Liver (tissue), 8 donors: ENCODE measurements at regions not wholly inside any gene's neighbourhood (a gene's known extent, or its start where the extent isn't known, plus 50 kb on each side); places are given as distances from the start of the nearest gene placed in this dataset.

Experiments used
- DNase-seq: peaks from one replicate; pipeline ENCODE4 v3.0.0-alpha.2; 2017; ENCODE audit warnings: low spot score
- H3K27ac ChIP-seq, 2 donors: one replicate each; pipeline ENCODE4 v1.7.0; 2013; ENCODE audit warnings: inconsistent platforms in 2 of 2, low read length in 2 of 2, control low read depth in 1 of 2, low read depth in 1 of 2, mild to moderate bottlenecking in 1 of 2
- H3K27me3 ChIP-seq, 4 donors: one replicate each; pipeline versions ENCODE4 v1.6.1 to v1.7.0; 2013; ENCODE audit warnings: low read length in 3 of 4, inconsistent platforms in 1 of 4, mild to moderate bottlenecking in 1 of 4, moderate library complexity in 1 of 4; ENCODE audit not compliant: control insufficient read depth in 4 of 4, insufficient read depth in 4 of 4
- H3K36me3 ChIP-seq, 4 donors: one replicate each; pipeline versions ENCODE4 v1.6.1 to v1.7.0; 2013; ENCODE audit warnings: low read length in 3 of 4, mild to moderate bottlenecking in 3 of 4, low read depth in 1 of 4, moderate library complexity in 1 of 4; ENCODE audit not compliant: control insufficient read depth in 4 of 4, insufficient read depth in 3 of 4
- H3K4me1 ChIP-seq, 4 donors: one replicate each; pipeline versions ENCODE4 v1.6.1 to v1.7.0; 2013; ENCODE audit warnings: low read length in 3 of 4, mild to moderate bottlenecking in 3 of 4, moderate library complexity in 1 of 4; ENCODE audit not compliant: control insufficient read depth in 4 of 4, insufficient read depth in 4 of 4
- H3K4me3 ChIP-seq, 3 donors: one replicate each; pipeline versions ENCODE4 v1.6.1 to v1.7.0; 2013; ENCODE audit warnings: low read length in 3 of 3, control low read depth in 1 of 3, low read depth in 1 of 3, mild to moderate bottlenecking in 1 of 3
- H3K9ac ChIP-seq, 2 donors: one replicate each; pipeline ENCODE4 v1.7.0; 2013; ENCODE audit warnings: low read length in 2 of 2, mild to moderate bottlenecking in 2 of 2, moderate library complexity in 2 of 2, control low read depth in 1 of 2, low read depth in 1 of 2
- H3K9me3 ChIP-seq, 4 donors: one replicate each; pipeline versions ENCODE4 v1.6.1 to v1.7.0; 2013; ENCODE audit warnings: low read length in 3 of 4; ENCODE audit not compliant: control insufficient read depth in 4 of 4
- EGR1 ChIP-seq, 2 donors: IDR thresholded peaks; 2 replicates each; pipeline ENCODE4 v1.6.1; 2016 to 2018; ENCODE audit warnings: antibody characterized with exemption in 2 of 2, low read depth in 2 of 2
- FOXA1 ChIP-seq: IDR thresholded peaks from 2 replicates; pipeline ENCODE4 v1.6.1; 2016; ENCODE audit warnings: antibody characterized with exemption
- FOXA2 ChIP-seq: IDR thresholded peaks from 2 replicates; pipeline ENCODE4 v1.6.1; 2016; ENCODE audit warnings: antibody characterized with exemption
- GABPA ChIP-seq, 2 donors: IDR thresholded peaks in 1 of 2; conservative IDR thresholded peaks in 1 of 2; 2 replicates each; pipeline ENCODE4 v1.6.1; 2016; ENCODE audit warnings: antibody characterized with exemption in 2 of 2, mild to moderate bottlenecking in 1 of 2, moderate library complexity in 1 of 2
- HNF4A ChIP-seq, 2 donors: conservative IDR thresholded peaks; 2 replicates each; pipeline ENCODE4 v1.6.1; 2016; ENCODE audit warnings: antibody characterized with exemption in 2 of 2, mild to moderate bottlenecking in 2 of 2
- HNF4G ChIP-seq: IDR thresholded peaks from 2 replicates; pipeline ENCODE4 v1.6.1; 2016; ENCODE audit warnings: antibody characterized with exemption
- JUND ChIP-seq, 2 donors: IDR thresholded peaks; 2 replicates each; pipeline ENCODE4 v1.6.1; 2016; ENCODE audit warnings: antibody characterized with exemption in 2 of 2
- NR2F2 ChIP-seq: IDR thresholded peaks from 2 replicates; pipeline ENCODE4 v1.6.1; 2016; ENCODE audit warnings: antibody characterized with exemption
- RAD21 ChIP-seq, 2 donors: IDR thresholded peaks; 2 replicates each; pipeline ENCODE4 v1.6.1; 2016; ENCODE audit warnings: antibody characterized with exemption in 2 of 2, mild to moderate bottlenecking in 2 of 2
- RXRA ChIP-seq, 2 donors: IDR thresholded peaks; 2 replicates each; pipeline ENCODE4 v1.6.1; 2017 to 2018; ENCODE audit warnings: antibody characterized with exemption in 2 of 2, mild to moderate bottlenecking in 1 of 2
- SP1 ChIP-seq: IDR thresholded peaks from 2 replicates; pipeline ENCODE4 v1.6.1; 2018; ENCODE audit warnings: antibody characterized with exemption, mild to moderate bottlenecking
- TAF1 ChIP-seq: conservative IDR thresholded peaks from 2 replicates; pipeline ENCODE4 v1.6.1; 2016; ENCODE audit warnings: antibody characterized with exemption, mild to moderate bottlenecking
- YY1 ChIP-seq: IDR thresholded peaks from 2 replicates; pipeline ENCODE4 v1.6.1; 2016; ENCODE audit warnings: antibody characterized with exemption, mild to moderate bottlenecking
- WGBS: extraction: QIAGEN DNeasy Blood & Tissue Kit; methylation state at CpG from one replicate; pipeline ENCODE4 v1.1.7; 2013; 5-methylcytosine and 5-hydroxymethylcytosine counted together
- TF ChIP-seq, protein P1 (sequence below): fragments of 150-350 bp; IDR thresholded peaks from 2 replicates; pipeline ENCODE4 v1.5.1; 2017; ENCODE audit warnings: improper control_type of control experiment, low read depth, low read length; ENCODE audit not compliant: missing input control
- TF ChIP-seq, protein P2 (sequence below): IDR thresholded peaks from 2 replicates; pipeline ENCODE4 v1.6.1; 2016; ENCODE audit warnings: antibody characterized with exemption, mild to moderate bottlenecking
- TF ChIP-seq, protein P3 (sequence below): IDR thresholded peaks from 2 replicates; pipeline ENCODE4 v1.6.1; 2016; ENCODE audit warnings: antibody characterized with exemption
- TF ChIP-seq, protein P4 (sequence below): IDR thresholded peaks from 2 replicates; pipeline ENCODE4 v1.6.1; 2016; ENCODE audit warnings: antibody characterized with exemption
- TF ChIP-seq, protein P5 (sequence below): IDR thresholded peaks from 2 replicates; pipeline ENCODE4 v1.6.1; 2016; ENCODE audit warnings: antibody characterized with exemption
- donor health status: healthy.
- donor health status: healthy.
- donor health status: healthy.
- donor health status: healthy.
- donor health status: healthy.

DNA sequence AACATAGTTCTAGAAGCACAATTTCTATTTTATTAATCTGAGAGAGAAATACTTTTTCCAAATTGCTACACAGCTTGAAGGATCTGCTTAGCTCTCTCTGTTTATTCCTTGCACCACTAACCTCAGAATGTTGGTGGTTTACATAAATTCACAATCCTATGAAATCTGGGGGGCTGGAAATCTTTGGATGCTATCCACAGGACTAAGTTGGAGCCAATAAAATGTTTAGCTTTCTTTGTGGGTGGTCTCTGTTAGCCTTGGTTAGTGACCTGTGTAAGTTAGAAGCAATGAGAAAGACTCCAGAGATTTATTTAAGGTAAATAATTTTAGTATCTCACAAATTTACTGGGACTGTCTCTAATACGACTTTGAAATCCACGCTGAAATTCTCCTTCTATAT, 418.1 kb downstream of the ADGRL2 start:
- H3K27ac ChIP-seq: no peak overlapping the region
- H3K36me3 ChIP-seq: no peaks in the 10 kb centered on the region
- no peaks in the 10 kb centered on the region for H3K27me3 ChIP-seq
- no peak for DNase-seq
- TF ChIP-seq FOXA2 (no peak), SP1 (no peak)
- no peak overlapping the region for H3K9ac ChIP-seq
- no peak overlapping the region for H3K4me3 ChIP-seq
- peaks cover 0 to 1% (median 0%) of the 10 kb centered on the region in 4 donors for H3K9me3 ChIP-seq
- H3K4me1 ChIP-seq: no peaks in the 10 kb centered on the region
- WGBS: 85% methylated on average over 2 of the region's 2 CpGs

DNA sequence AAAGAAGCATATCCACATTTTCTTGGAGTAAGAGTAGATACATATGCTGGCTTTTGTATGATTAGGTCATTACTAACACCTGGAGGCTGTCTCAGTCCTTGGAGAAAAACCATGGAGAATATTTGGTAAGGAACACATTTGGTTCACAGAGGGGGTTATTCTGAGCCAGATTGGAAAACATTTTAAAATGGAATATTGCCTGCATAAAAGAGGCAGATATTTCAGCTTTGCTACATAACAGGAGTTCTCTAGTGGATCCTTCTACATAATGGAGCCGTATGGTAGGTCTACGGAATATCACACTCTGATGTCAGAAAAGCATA, 415.1 kb downstream of the ADGRL2 start:
- TF ChIP-seq EGR1 (IDR thresholded peaks at IDR 0.05; ENCODE audit: low read depth in 2 of 2) (no peak), SP1 (no peak), FOXA1 (no peak), GABPA (IDR thresholded peaks at IDR 0.05 in 1 of 2, conservative IDR thresholded peaks at IDR 0.05 in 1 of 2) (no peak), YY1 (no peak), NR2F2 (no peak), RXRA (IDR thresholded peaks at IDR 0.05) (no peak), HNF4A (conservative IDR thresholded peaks at IDR 0.05) (no peak), TAF1 (no peak), JUND (IDR thresholded peaks at IDR 0.05) (no peak), RAD21 (IDR thresholded peaks at IDR 0.05) (no peak), FOXA2 (no peak), HNF4G (no peak)
- TF ChIP-seq, protein P1, sequence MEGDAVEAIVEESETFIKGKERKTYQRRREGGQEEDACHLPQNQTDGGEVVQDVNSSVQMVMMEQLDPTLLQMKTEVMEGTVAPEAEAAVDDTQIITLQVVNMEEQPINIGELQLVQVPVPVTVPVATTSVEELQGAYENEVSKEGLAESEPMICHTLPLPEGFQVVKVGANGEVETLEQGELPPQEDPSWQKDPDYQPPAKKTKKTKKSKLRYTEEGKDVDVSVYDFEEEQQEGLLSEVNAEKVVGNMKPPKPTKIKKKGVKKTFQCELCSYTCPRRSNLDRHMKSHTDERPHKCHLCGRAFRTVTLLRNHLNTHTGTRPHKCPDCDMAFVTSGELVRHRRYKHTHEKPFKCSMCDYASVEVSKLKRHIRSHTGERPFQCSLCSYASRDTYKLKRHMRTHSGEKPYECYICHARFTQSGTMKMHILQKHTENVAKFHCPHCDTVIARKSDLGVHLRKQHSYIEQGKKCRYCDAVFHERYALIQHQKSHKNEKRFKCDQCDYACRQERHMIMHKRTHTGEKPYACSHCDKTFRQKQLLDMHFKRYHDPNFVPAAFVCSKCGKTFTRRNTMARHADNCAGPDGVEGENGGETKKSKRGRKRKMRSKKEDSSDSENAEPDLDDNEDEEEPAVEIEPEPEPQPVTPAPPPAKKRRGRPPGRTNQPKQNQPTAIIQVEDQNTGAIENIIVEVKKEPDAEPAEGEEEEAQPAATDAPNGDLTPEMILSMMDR: no peak
- TF ChIP-seq, protein P2, sequence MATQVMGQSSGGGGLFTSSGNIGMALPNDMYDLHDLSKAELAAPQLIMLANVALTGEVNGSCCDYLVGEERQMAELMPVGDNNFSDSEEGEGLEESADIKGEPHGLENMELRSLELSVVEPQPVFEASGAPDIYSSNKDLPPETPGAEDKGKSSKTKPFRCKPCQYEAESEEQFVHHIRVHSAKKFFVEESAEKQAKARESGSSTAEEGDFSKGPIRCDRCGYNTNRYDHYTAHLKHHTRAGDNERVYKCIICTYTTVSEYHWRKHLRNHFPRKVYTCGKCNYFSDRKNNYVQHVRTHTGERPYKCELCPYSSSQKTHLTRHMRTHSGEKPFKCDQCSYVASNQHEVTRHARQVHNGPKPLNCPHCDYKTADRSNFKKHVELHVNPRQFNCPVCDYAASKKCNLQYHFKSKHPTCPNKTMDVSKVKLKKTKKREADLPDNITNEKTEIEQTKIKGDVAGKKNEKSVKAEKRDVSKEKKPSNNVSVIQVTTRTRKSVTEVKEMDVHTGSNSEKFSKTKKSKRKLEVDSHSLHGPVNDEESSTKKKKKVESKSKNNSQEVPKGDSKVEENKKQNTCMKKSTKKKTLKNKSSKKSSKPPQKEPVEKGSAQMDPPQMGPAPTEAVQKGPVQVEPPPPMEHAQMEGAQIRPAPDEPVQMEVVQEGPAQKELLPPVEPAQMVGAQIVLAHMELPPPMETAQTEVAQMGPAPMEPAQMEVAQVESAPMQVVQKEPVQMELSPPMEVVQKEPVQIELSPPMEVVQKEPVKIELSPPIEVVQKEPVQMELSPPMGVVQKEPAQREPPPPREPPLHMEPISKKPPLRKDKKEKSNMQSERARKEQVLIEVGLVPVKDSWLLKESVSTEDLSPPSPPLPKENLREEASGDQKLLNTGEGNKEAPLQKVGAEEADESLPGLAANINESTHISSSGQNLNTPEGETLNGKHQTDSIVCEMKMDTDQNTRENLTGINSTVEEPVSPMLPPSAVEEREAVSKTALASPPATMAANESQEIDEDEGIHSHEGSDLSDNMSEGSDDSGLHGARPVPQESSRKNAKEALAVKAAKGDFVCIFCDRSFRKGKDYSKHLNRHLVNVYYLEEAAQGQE: no peak
- TF ChIP-seq, protein P3, sequence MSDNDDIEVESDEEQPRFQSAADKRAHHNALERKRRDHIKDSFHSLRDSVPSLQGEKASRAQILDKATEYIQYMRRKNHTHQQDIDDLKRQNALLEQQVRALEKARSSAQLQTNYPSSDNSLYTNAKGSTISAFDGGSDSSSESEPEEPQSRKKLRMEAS: no peak
- TF ChIP-seq, protein P4, sequence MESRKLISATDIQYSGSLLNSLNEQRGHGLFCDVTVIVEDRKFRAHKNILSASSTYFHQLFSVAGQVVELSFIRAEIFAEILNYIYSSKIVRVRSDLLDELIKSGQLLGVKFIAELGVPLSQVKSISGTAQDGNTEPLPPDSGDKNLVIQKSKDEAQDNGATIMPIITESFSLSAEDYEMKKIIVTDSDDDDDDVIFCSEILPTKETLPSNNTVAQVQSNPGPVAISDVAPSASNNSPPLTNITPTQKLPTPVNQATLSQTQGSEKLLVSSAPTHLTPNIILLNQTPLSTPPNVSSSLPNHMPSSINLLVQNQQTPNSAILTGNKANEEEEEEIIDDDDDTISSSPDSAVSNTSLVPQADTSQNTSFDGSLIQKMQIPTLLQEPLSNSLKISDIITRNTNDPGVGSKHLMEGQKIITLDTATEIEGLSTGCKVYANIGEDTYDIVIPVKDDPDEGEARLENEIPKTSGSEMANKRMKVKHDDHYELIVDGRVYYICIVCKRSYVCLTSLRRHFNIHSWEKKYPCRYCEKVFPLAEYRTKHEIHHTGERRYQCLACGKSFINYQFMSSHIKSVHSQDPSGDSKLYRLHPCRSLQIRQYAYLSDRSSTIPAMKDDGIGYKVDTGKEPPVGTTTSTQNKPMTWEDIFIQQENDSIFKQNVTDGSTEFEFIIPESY: no peak
- TF ChIP-seq, protein P5, sequence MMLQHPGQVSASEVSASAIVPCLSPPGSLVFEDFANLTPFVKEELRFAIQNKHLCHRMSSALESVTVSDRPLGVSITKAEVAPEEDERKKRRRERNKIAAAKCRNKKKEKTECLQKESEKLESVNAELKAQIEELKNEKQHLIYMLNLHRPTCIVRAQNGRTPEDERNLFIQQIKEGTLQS: no peak
- Histone ChIP-seq H3K4me1 (no peaks in the 10 kb centered on the region), H3K27me3 (no peaks in the 10 kb centered on the region), H3K9ac (no peak overlapping the region), H3K27ac (no peak overlapping the region), H3K4me3 (no peak overlapping the region), H3K9me3 (peaks cover 0 to 1% (median 0%) of the 10 kb centered on the region in 4 donors), H3K36me3 (no peaks in the 10 kb centered on the region)
- 96% methylated on average over 2 of the region's 2 CpGs for WGBS
- DNase-seq: no peak
